ENCODE measurements at regions not wholly inside any gene's neighbourhood (a gene's known extent, or its start where the extent isn't known, plus 50 kb on each side); places are given as distances from the start of the nearest gene placed in this dataset.

- TF ChIP-seq EZH2 (IDR thresholded peaks at IDR 0.05; ENCODE audit: low read length, missing control alignments) = no peak
- TF ChIP-seq, protein P1, sequence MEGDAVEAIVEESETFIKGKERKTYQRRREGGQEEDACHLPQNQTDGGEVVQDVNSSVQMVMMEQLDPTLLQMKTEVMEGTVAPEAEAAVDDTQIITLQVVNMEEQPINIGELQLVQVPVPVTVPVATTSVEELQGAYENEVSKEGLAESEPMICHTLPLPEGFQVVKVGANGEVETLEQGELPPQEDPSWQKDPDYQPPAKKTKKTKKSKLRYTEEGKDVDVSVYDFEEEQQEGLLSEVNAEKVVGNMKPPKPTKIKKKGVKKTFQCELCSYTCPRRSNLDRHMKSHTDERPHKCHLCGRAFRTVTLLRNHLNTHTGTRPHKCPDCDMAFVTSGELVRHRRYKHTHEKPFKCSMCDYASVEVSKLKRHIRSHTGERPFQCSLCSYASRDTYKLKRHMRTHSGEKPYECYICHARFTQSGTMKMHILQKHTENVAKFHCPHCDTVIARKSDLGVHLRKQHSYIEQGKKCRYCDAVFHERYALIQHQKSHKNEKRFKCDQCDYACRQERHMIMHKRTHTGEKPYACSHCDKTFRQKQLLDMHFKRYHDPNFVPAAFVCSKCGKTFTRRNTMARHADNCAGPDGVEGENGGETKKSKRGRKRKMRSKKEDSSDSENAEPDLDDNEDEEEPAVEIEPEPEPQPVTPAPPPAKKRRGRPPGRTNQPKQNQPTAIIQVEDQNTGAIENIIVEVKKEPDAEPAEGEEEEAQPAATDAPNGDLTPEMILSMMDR (conservative IDR thresholded peaks at IDR 0.05 in 1 of 2, IDR thresholded peaks at IDR 0.05 in 1 of 2; ENCODE audit: low read depth in 1 of 2, low read length in 2 of 2) = no peak
Observed at GRCh38 chr2:104371087-104371781, 482.7 kb upstream of the POU3F3 start.

Data from fibroblast of lung (primary cell).